Transverse colon (tissue), 3 donors: ENCODE measurements at regions not wholly inside any gene's neighbourhood (a gene's known extent, or its start where the extent isn't known, plus 50 kb on each side); places are given as distances from the start of the nearest gene placed in this dataset.

Source experiments
- CTCF ChIP-seq, 5 experiments: fragments of 200-600 bp in 3 of 5; fragments of 450-650 bp in 2 of 5; sonication (generic) in 3 of 5; IDR thresholded peaks; 1 replicate in 2 of 5; 2 replicates in 3 of 5; pipeline ENCODE4 v1.5.1; 2016 to 2017; ENCODE audit warnings: antibody characterized with exemption in 5 of 5, inconsistent platforms in 3 of 5, mild to moderate bottlenecking in 2 of 5, moderate library complexity in 1 of 5
- POLR2A ChIP-seq: fragments of 450-650 bp; IDR thresholded peaks from one replicate; pipeline ENCODE4 v1.6.1; 2016; ENCODE audit warnings: antibody characterized with exemption, mild to moderate bottlenecking, moderate library complexity

GRCh38 chr10:94224656-94225055 lies 138.1 kb downstream of the NOC3L start:
- TF ChIP-seq POLR2A (no peak), CTCF (IDR thresholded peaks at IDR 0.05) (no peak)
